GM19372 (cell line): ENCODE measurements at regions not wholly inside any gene's neighbourhood (a gene's known extent, or its start where the extent isn't known, plus 50 kb on each side); places are given as distances from the start of the nearest gene placed in this dataset.

Source experiments
- ATAC-seq: cut with Tn5 transposase; IDR thresholded peaks from one replicate; pipeline ENCODE4 v1.9.1; 2021; ENCODE audit warnings: mild to moderate bottlenecking, low read depth, moderate library complexity; ENCODE audit not compliant: unreplicated experiment

GRCh38 chr16:65634291-65634690 lies 512.4 kb upstream of the CDH11 start:
- no peak for ATAC-seq

DNA sequence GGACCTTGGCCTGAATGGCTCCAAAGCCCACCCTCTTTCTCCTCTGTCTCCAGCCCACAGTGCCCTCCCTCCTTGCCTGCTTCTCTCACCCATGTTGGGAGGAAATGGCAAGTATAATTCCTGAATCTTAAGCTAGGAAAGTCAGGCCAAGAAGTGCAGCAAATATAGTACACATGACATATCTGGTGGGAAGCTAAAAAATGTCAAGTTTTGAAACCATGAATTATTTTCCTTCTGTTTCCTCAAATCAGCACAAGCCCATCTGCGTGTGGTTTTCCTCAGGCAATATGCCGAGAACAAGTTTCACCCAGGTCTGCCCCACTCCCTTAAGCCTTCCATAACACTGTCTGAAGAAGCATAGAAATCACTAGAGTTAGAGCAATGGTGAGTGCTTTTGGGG lies 502.8 kb upstream of the CDH11 start:
- no peak for ATAC-seq

DNA sequence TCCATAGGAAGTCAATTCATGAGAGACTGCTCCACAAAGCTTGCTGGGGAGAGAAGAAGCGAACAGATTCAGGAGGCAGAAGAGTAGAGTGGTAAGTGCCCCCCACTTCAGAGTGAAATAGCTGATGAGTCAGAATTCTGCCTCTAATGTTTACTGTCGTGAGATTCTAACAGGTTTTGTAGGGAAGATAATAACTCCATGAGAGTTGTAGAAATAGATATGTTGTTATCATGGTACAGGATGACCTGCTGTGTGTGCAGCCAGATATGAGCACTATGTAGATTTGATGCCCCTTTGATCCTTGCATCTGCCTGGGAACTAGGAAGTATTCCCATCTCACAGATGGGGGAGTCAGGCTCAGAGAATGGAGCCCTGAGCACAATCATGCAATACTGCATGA lies 502.4 kb upstream of the CDH11 start:
- ATAC-seq, result no peak

- no peak for ATAC-seq
These were observed 501.0 kb upstream of the CDH11 start for GRCh38 chr16:65622871-65623270.

GRCh38 chr16:65622151-65622550 lies 500.3 kb upstream of the CDH11 start:
- no peak for ATAC-seq

- ATAC-seq, result no peak
These were observed 499.8 kb upstream of the CDH11 start for GRCh38 chr16:65621640-65622039.

DNA sequence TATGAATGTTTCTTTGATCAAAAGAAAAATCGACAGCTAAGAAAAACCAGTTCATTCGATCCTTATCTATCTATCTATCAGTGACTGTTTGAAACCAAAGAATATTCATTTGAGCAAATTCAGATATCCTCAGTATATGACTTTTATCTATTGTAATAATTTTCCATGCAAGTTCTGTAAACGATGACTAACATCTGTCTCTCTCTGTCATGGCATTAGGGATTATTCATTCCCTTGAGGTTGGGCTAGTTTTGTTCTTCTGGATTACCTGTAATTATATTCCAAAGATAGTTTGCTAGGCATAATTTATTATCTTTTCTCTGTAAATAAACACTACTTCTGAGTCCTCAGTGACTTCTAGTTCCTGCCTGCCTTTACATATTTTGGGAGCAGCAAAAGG lies 497.7 kb upstream of the CDH11 start:
- no peak for ATAC-seq

GRCh38 chr16:65618931-65619330 lies 497.1 kb upstream of the CDH11 start:
- ATAC-seq, result no peak

- ATAC-seq, result no peak
These were observed 496.5 kb upstream of the CDH11 start for GRCh38 chr16:65618333-65618732.

- no peak for ATAC-seq
These were observed 495.6 kb upstream of the CDH11 start for GRCh38 chr16:65617421-65617820.

DNA sequence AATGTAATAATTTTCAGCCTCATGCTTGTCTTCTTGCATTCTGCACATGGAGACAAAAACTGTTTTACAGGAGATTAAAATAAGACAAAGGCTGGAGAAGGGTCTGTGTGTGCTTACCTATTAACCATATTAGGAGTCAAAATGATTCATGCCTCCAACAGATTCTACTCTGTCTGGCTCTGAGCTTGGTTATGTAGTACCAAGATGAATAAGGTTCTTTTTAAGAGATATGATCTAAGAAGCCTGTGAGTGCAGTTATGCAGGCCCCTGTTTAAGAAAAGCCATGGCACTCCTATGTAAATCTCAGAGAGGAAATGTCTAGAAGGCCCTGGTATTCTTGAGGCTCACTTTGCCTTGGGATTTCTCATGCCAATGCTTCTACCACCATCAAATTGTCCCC lies 486.6 kb upstream of the CDH11 start:
- no peak for ATAC-seq

DNA sequence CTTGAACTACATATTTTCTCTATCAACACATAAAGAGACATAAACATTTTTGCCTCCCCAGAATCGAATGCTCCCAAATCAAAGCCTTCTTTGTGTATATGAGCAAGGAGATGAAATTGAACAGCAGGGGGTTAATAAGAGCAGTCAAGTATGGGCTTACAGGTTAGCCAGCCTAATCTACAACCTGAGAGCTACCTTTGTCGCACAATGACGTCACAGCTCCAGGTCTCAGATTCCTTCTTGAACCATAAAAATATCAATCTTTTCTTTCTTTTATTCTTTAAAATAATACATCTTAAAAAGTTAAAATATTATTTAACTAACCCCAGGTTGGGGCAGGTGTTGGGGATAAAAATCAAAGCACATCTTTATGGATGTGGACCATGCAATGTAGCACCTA lies 482.9 kb upstream of the CDH11 start:
- ATAC-seq, result no peak

GRCh38 chr16:65601781-65602180 lies 479.9 kb upstream of the CDH11 start:
- no peak for ATAC-seq

DNA sequence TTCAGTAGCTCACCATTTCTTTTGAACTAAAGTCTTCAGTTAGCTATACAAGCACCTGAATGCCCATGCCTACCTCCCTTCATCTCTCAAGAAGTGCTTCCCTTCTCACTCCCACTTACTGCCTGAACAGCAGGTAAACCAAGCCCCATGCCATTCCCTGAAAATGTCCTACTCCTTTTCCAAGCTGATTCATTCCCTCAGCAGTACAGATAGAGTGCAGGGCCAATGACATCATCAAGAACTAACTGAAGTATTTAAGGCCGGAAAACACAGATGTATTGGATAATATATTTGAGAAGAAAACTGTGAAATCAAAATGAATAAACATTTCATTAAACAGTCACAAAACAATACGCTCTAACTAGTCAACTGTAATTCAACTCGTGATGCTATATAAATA lies 478.8 kb upstream of the CDH11 start:
- ATAC-seq, result no peak

- ATAC-seq, result no peak
These were observed 478.2 kb upstream of the CDH11 start for GRCh38 chr16:65600046-65600445.

- no peak for ATAC-seq
These were observed 476.8 kb upstream of the CDH11 start for GRCh38 chr16:65598621-65599020.

DNA sequence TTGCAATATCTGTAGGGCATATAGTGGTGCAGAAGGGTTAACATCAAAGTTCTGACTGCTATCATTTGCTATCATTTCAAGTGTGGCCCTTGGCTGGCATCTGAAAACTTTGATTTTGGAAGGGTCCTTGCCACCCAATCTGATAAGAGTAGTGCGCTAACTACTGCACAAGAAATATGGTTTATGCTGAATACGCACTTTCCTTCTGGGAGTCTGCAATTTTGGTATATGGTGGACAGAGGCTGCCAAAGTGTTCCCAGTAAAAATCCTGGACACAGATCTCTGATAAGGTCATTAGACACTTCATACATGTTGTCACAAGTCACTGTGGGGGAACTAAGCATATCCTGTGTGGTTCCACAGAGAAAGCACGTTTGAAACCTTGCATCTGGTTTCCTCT lies 461.6 kb upstream of the CDH11 start:
- ATAC-seq, result no peak

DNA sequence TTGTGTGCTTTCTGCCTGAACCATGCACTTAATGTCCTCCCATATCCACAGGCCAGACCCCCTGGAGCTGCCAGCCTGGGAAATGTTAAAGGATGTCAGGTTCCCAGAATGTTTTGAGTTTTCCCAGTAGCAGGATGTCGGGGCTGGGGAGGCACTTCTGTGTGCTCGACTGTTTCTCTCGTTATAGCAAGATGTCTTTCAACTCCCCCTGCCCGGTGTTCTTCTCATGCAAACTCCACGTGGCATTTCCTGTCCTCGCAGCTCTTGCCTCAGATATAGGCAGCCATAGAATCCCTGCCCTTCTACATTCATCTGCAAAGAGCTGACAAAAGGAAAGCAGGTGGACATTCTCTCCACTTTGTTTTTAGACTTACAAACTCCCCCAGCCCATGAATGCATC lies 457.2 kb upstream of the CDH11 start:
- ATAC-seq, result no peak

DNA sequence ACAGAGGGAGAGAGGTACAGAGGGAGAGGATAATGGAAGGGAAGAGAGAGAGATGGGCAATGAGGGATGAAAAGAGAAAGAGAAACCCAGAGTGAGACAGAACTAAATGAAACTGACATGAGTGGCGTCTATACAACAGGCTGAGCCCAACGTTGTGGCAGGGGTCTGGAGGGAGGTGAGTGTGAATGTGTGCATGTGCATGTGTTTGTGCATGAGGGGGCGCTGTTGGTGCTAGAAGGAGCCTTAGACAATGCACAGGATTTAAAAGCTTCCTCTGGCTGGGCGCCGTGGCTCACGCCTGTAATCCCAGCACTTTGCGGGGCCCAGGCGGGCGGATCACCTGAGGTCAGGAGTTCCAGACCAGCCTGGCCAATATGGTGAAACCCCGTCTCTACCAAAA lies 454.8 kb upstream of the CDH11 start:
- no peak for ATAC-seq

DNA sequence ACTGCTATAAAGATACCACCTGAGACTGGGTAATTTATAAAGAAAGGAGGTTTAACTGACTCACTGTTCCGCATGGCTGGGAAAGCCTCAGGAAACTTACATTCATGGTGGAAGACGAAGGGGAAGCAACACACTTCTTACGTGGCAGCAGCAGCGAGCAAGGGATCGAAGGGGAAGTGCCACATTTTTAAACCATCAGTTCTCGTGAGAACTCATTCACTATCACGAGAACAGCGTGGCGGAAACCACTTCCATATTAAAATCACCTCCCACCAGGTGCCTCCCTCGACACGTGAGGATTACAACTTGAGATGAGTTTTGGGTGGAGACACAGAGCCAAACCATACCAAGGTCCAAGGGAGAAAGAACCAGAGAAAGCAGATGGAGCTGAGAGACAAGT lies 454.3 kb upstream of the CDH11 start:
- ATAC-seq, result no peak

- ATAC-seq, result no peak
These were observed 452.6 kb upstream of the CDH11 start for GRCh38 chr16:65574326-65574966.

DNA sequence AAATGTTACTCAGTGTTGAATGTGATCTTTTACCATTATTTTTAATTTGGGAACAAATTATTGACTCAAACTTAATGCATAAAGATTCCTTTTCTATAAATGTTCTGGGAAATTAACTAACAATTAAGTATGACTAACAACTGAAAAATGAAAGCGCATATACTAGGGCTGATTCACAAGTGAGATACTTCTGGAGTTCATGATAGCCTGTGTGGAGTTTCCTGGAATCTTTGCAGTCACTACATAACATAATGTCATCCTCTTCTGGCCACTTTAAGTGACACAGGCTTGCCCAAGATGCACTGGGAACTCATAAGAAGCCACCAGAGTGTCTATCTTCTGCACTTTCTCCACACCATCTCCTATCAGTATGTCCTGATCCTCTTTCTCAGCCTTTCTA lies 450.3 kb upstream of the CDH11 start:
- ATAC-seq, result no peak

- no peak for ATAC-seq
These were observed 448.4 kb upstream of the CDH11 start for GRCh38 chr16:65570261-65570660.
